Urothelium cell line (cell line): ENCODE measurements at regions not wholly inside any gene's neighbourhood (a gene's known extent, or its start where the extent isn't known, plus 50 kb on each side); places are given as distances from the start of the nearest gene placed in this dataset.
A peak's percentile ranks its signal among the peaks of the same experiment; 100 is the strongest.
"Not testable (repeated sequence)": the region's sequence is repeated elsewhere in the genome, so short reads cannot be mapped to it uniquely, and the experiment has no call there.

Experiments
- DNase-seq: peaks from one replicate; pipeline ENCODE4 v3.0.0; 2011; ENCODE audit warnings: low spot score, mixed read lengths
- FAIRE-seq: peaks from 2 replicates; lab custom pipeline; 2011; peaks lifted over from hg19 to GRCh38; lab: Jason Lieb, UNC

DNA sequence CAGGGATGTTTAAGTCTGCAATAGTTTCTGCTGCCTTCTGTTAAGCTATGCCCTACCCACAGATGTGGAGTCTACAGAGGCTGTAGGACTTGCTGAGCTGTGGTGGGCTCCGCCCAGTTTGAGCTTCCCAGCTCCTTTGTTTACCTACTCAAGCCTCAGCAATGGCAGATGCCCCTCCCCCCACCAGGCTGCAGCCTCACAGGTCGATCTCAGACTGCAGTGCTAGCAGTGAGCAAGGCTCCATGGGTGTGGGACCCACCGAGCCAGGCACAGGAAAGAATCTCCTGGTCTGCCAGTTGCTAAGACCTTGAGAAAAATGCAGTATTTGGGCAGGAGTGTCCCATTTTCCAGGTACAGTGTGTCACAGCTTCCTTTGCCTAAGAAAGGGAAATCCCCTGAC is 435.2 kb upstream of the TOM1L1 start:
- DNase-seq, FAIRE-seq: not testable (repeated sequence)

GRCh38 chr17:54466875-54467274 is 433.8 kb upstream of the TOM1L1 start:
- FAIRE-seq: no peak
- DNase-seq: no peak

DNA sequence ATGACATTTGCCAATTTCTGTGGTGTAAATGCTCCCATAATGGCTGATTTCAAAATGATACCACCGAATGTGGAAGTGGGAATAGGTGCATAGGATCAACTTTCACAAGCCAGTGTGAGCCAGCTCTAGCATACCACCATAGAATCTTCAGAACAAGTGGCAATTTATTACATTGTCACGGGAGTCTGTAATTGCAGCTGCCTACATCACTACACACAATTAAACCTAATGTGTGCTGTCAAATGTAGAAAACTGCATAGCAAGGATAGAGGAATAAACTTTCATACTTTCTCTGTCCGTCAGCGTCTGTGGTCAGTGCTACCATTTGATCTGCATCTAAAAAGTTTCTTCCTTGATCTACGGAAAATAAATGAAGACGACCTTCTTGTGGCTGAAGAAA is 417.8 kb upstream of the TOM1L1 start:
- DNase-seq (no peak), FAIRE-seq (no peak)

GRCh38 chr17:54493691-54494090 is 407.0 kb upstream of the TOM1L1 start:
- DNase-seq (no peak), FAIRE-seq (no peak)

DNA sequence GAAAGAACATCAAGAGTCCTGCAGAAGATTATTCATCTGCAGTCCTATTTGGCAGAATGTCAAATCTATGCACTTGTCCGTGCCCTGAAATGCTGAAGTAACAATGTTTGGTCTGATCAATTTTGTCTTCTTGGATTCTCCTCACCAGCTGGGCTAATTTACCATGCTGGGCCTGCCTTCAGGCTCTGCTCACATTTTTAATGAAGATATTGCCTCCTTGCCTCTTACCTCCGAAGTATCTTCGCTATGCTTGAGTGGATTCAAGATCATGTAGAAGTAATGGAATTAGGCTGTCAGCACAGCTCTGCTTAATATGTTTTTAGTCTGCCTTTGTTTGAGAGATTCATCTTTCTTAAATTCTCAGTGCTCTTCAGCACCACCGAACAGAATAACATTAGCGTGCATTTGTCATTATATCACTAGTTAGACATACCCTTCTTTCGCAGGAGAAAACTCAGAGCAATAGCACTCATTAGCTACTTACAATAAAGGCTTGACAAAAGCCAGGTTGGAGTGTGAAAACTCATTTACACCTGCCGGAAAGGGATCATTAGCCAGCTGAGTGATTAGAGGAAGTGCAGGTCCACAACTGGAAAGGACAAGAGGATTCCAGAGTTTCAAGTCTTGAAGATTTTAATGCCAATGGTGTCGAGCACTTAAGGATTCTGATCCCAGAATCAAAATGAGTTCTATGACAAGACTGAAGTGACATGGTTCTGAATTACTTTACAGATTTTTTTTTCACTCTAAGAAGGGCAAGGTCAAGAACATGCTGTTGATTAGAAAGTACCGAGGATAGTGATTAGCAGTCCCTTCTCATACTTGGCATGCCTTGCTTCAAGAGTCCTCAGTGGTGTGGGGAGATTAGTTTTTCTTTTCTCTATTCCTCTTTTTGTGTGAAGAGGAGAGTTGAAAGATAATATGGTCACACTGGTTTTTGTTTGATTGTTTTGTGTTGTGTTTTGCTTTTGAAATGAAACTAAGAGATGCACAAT is 405.6 kb upstream of the TOM1L1 start:
- peak; percentile 5 for FAIRE-seq
- no peak for DNase-seq

DNA sequence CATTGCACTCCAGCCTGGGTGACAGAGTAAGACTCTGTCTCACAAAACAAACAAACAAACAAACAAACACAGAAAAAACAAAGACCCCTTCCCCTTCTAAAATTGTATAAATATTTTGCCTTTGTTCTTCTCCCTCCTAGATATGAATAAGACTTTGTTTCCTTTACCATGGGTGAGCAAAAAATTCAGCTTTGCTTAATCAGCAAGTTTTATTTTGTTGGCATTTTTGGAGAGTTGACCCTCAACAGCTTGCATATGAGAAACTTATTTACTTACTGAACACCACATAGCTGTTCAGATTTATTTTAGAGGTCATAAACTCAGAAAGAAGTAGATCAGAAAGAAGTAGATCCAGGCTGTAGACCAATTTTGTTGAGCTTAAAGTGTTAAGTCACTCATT is 395.2 kb upstream of the TOM1L1 start:
- DNase-seq: no peak
- FAIRE-seq: no peak

DNA sequence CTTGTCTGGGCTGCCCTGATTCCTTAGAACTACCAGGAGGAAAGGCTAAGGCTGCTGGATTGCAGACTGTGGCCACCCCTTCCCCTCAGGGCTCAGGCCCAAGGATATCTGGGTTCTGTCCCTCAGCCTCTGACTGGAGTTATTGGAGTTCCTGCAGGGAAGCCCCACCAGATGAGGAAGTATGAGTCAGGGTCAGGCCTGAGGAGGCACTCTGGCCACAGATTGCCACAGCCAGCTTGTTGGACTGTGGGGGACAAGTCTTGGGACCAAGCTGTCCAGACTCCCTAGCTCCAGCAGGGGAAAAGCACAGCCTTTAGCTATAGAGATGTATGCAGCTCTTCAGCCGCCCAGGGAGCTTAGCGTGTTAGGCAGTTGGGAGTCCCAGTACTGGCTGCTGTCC is 381.9 kb upstream of the TOM1L1 start:
- DNase-seq (no peak), FAIRE-seq (no peak)

- no peak for DNase-seq
- FAIRE-seq: no peak
These were observed 379.5 kb upstream of the TOM1L1 start for GRCh38 chr17:54521137-54521536.

DNA sequence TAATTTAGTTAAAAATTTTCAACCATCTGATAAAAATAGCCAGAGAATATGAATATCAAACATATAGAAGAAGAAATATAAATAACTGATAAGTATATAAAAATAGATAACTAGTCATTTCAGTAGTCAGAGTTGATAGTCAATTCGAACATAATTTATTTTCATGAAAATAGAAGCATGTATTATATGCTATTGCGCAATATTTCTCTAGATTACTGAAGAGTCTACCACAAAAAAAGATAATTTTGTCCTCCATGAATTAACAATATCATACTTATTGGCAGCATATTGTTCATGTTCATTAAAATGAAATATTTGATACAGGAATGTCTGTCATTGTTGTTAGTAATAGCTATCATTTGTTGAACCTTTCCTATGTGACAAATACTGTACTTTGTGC is 376.2 kb upstream of the TOM1L1 start:
- DNase-seq (no peak), FAIRE-seq (no peak)

GRCh38 chr17:54527941-54528340 is 372.7 kb upstream of the TOM1L1 start:
- DNase-seq (no peak), FAIRE-seq (no peak)

DNA sequence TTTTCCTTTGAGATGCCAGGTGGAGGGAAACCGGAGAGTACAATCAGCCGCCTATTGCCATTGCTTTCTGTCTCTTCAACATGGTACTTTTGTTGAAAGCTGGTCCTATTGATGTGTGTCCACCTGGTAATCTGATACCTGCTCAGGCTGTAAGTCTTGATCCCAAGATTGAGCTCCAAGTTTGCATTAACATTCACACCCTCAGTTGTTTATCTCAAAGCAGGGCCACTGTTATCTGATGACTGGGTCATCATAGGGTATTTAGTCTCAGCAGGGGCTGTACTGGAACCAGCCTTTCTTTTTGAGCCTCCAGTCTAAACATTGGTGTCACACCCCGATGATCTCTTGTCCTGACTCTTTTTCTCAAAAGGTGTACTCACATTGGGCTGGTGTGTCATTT is 370.3 kb upstream of the TOM1L1 start:
- FAIRE-seq (no peak), DNase-seq (no peak)

- no peak for DNase-seq
- FAIRE-seq: no peak
These were observed 364.3 kb upstream of the TOM1L1 start for GRCh38 chr17:54536306-54536705.

DNA sequence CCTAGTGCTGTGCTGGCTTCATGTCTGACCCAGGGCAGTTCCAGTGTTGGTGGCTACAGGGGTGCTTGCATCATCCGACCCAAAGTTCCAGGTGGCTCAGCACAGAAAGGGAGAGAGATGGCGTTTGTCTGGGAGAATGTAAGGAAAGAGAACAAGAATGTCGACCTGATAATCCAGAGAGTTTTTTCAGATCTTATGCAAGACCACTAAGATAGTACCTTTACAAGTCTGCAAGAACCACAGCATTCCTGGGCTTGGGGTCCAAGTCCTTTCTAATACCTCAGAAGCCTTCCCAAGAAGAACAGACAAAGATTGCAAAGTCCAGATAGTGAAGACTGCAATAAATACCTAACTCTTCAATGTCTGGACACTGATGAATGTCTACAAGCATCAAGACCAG is 363.0 kb upstream of the TOM1L1 start:
- no peak for DNase-seq
- FAIRE-seq: no peak

DNA sequence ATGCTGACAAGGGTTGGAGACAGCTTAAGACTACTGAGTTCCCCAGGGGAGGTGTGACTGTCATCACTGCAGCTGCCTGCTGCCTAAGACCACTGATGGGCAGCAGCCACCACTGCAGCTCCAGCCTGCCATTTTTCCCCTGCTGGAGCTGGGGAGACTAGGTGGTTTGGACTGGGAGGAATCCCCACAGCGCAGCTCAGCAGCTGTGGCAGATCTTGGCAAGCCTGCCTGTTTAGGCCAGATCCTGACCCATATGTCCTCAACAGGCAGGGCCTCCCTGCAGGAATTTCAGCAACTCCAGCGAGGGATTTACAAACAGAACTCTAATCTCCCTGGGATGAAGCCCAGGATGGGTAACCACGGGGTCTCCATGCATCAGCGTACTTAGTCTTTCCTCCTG is 356.4 kb upstream of the TOM1L1 start:
- DNase-seq (no peak), FAIRE-seq (no peak)

DNA sequence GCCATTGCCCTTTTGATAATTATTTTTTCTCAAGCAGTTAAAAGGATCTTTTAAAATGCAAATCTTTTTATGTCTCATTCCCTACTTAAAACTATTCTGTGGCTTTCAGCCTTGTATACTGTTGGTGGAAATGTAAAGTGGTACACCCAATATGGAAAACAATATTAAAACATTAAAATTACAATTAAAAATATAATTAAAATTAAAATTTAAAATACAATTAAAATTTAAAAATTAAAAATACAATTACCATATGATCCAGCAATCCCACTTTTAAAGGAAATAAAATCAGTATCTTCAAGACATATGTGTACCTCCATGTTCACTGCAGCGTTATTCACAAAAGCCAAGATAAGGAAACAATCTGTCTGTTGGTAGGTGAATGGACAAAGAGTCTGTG is 340.8 kb upstream of the TOM1L1 start:
- FAIRE-seq (no peak), DNase-seq (no peak)

DNA sequence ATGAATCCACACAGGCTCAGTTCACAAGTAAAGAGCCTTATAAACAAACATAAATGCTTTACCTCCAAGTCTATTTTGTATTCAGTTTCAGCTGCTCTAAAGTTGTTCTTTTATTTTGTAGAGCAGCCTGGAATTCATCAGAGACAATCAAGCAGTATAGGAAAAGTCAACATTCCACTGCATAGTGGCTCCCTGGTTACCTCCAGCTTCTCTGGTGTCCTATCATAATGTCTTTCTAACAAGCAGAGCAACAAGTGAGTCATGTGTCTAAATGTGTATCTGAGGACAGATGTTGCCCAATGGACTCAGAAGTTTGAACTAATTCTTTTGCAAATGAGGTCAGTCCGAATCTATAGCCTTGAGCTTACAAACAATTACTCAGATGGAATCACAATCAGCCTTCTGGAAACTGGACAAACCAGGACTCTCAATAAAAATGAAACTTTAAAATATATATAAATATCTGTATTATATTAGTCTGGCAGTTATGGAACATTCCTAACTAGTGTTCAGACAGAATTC is 292.0 kb upstream of the TOM1L1 start:
- FAIRE-seq (no peak), DNase-seq (no peak)

DNA sequence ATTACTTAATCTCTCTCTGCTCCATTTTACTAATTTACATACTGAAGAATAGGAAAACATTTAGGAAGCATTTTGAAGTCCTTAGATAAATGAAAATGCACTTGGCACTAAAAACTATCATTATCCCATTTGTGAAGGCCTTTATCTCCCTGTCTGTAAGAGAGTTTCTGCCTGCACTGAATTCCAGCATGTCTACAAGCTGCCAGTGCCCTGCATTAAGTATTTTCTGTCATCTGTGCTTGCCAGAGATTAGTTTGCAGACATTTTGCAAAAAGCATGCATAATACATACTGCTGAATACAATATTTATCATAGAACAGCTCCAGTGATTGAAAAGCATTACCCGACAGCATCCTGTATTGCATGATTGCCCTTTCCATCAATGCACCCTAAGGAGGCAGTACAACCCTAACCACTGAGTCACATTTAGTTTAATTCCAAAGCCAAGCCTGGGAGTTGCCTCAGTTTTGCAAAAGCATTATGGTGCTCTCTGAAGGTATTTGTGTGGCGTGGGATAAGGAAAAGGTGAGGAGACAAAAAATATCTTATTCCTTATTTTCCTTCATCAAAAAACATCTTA is 280.2 kb upstream of the TOM1L1 start:
- no peak for DNase-seq
- no peak for FAIRE-seq

- FAIRE-seq (no peak), DNase-seq (no peak)
These were observed 276.9 kb upstream of the TOM1L1 start for GRCh38 chr17:54623746-54624145.

- no peak for DNase-seq
- no peak for FAIRE-seq
These were observed 274.4 kb upstream of the TOM1L1 start for GRCh38 chr17:54626146-54626703.

DNA sequence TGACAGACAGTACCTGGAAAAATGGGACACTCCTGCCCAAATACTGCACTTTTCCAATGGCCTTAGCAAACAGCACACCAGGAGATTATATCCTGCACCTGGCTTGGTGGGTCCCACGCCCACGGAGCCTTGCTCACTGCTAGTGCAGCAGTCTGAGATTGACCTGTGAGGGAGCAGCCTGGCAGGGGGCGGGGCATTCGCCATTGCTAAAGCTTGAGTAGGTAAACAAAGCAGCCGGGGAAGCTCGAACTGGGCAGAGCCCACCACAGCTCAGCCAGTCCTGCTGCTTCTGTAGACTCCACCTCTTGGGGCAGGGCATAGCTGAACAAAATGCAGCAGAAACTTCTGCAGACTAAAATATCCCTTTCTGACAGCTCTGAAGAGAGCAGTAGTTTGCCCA is 261.2 kb upstream of the TOM1L1 start:
- not testable (repeated sequence) for FAIRE-seq, DNase-seq

- FAIRE-seq (no peak), DNase-seq (no peak)
These were observed 237.4 kb upstream of the TOM1L1 start for GRCh38 chr17:54662978-54663876.
